Lung (tissue), 11 donors: ENCODE measurements at regions not wholly inside any gene's neighbourhood (a gene's known extent, or its start where the extent isn't known, plus 50 kb on each side); places are given as distances from the start of the nearest gene placed in this dataset.

Source experiments
- ATAC-seq: fragments of 200-7000 bp; cut with Tn5 transposase; one replicate; pipeline ENCODE4 v1.9.1; 2020; ENCODE audit warnings: moderate number of reproducible peaks; ENCODE audit not compliant: insufficient read depth, low FRiP score
- DNase-seq, 3 donors: peaks; one replicate each; pipeline ENCODE4 v3.0.0-alpha.2; 2013 to 2017
- H3K27ac ChIP-seq, 2 donors: one replicate each; pipeline ENCODE4 v1.5.1; 2013; ENCODE audit warnings: mild to moderate bottlenecking in 2 of 2, moderate library complexity in 2 of 2, control low read depth in 1 of 2, inconsistent platforms in 1 of 2, low read depth in 1 of 2, low read length in 1 of 2
- H3K27me3 ChIP-seq, 3 donors: one replicate each; pipeline ENCODE4 v1.5.1; 2013; ENCODE audit warnings: low read length in 2 of 3; ENCODE audit not compliant: control insufficient read depth in 3 of 3, insufficient read depth in 3 of 3
- H3K36me3 ChIP-seq, 4 donors: one replicate each; pipeline ENCODE4 v1.5.1; 2013; ENCODE audit warnings: low read length in 4 of 4, mild to moderate bottlenecking in 1 of 4, moderate library complexity in 1 of 4; ENCODE audit not compliant: control insufficient read depth in 4 of 4, insufficient read depth in 4 of 4
- H3K4me1 ChIP-seq, 5 donors: one replicate each; pipeline ENCODE4 v1.5.1; 2013; ENCODE audit warnings: low read length in 5 of 5, mild to moderate bottlenecking in 2 of 5, moderate library complexity in 1 of 5; ENCODE audit not compliant: control insufficient read depth in 5 of 5, insufficient read depth in 5 of 5
- H3K4me3 ChIP-seq: one replicate; pipeline ENCODE4 v1.5.1; 2013; ENCODE audit warnings: mild to moderate bottlenecking, control low read depth, moderate library complexity
- H3K9ac ChIP-seq, 2 donors: one replicate each; pipeline ENCODE4 v1.5.1; 2013; ENCODE audit warnings: low read length in 2 of 2, control low read depth in 1 of 2; ENCODE audit not compliant: insufficient read depth in 1 of 2
- H3K9me3 ChIP-seq, 4 donors: one replicate each; pipeline ENCODE4 v1.5.1; 2013; ENCODE audit warnings: low read length in 3 of 4, mild to moderate bottlenecking in 1 of 4, moderate library complexity in 1 of 4; ENCODE audit not compliant: control insufficient read depth in 4 of 4, insufficient read depth in 3 of 4
- WGBS, 2 donors: extraction: QIAGEN DNeasy Blood & Tissue Kit; methylation state at CpG; one replicate each; pipeline ENCODE4 v1.1.7; 2013; 5-methylcytosine and 5-hydroxymethylcytosine counted together
- TF ChIP-seq, protein P1 (sequence below): IDR thresholded peaks from 2 replicates; pipeline ENCODE4 v1.5.1; 2012; ENCODE audit warnings: mild to moderate bottlenecking; ENCODE audit errors: control extremely low read depth, extremely low read depth
- donor health status: control.
- donor health status: control.
- donor health status: Bipolar disorder and iron deficiency.
- donor health status: healthy.
- donor health status: DM: yes; HTN: yes; CAD: no.

GRCh38 chr2:45275242-45275805 is 266.1 kb upstream of the SIX2 start:
- Histone ChIP-seq H3K4me3 (no peak overlapping the region), H3K36me3 (no peaks in the 10 kb centered on the region), H3K4me1 (peaks cover 0 to 14% (median 0%) of the 10 kb centered on the region in 5 donors), H3K9ac (no peak overlapping the region), H3K27me3 (peaks cover 0 to 4% (median 0%) of the 10 kb centered on the region in 3 donors), H3K27ac (no peak overlapping the region), H3K9me3 (no peaks in the 10 kb centered on the region)
- DNase-seq = no peak
- WGBS, 2 donors = 84 to 91% methylated on average over 4 of the region's 4 CpGs
- TF ChIP-seq, protein P1, sequence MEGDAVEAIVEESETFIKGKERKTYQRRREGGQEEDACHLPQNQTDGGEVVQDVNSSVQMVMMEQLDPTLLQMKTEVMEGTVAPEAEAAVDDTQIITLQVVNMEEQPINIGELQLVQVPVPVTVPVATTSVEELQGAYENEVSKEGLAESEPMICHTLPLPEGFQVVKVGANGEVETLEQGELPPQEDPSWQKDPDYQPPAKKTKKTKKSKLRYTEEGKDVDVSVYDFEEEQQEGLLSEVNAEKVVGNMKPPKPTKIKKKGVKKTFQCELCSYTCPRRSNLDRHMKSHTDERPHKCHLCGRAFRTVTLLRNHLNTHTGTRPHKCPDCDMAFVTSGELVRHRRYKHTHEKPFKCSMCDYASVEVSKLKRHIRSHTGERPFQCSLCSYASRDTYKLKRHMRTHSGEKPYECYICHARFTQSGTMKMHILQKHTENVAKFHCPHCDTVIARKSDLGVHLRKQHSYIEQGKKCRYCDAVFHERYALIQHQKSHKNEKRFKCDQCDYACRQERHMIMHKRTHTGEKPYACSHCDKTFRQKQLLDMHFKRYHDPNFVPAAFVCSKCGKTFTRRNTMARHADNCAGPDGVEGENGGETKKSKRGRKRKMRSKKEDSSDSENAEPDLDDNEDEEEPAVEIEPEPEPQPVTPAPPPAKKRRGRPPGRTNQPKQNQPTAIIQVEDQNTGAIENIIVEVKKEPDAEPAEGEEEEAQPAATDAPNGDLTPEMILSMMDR = no peak
- ATAC-seq = no peak

DNA sequence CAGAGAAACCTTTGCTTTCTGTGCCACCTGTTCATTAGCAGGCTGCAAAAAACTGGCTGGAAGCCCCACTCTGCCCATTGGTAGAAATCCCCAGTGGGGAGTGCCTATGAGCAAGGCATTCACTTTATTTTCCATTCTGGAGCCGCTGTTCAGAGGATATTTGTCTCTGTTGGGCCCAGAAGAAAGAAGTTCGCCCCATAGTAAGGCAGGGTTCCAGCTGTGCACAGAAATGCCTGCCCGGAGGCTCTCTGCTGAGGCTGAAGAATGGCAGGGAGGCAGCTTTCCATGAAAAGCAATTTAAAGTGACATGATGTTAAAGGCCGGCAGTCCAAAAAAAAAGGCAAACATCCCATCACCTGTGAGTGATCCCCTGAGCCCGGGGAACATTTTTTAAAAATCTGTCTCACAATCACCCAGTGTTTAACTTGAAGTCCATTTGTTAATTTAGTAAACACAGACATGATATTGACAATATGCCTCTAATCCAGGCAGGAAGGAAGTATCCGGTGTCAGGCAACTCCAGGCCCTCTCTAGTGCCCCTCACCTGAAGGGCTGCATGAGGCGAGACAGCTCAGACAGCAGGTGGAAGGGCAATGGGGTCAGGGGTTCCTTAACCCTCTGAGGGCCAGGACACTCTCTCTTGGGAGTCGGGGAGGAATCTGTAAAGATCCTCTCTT is 265.1 kb upstream of the SIX2 start:
- DNase-seq (no peak), ATAC-seq (no peak)
- Histone ChIP-seq H3K36me3 (no peaks in the 10 kb centered on the region), H3K4me3 (no peak overlapping the region), H3K9ac (no peak overlapping the region), H3K27ac (no peak overlapping the region), H3K4me1 (peaks cover 0 to 14% (median 0%) of the 10 kb centered on the region in 5 donors), H3K27me3 (no peaks in the 10 kb centered on the region), H3K9me3 (no peaks in the 10 kb centered on the region)
- TF ChIP-seq, protein P1 = no peak
- WGBS, 2 donors = 59 to 76% methylated on average over 8 of the region's 8 CpGs

GRCh38 chr2:45273412-45274249 is 264.4 kb upstream of the SIX2 start:
- ATAC-seq (no peak), DNase-seq (no peak)
- TF ChIP-seq, protein P1 = no peak
- Histone ChIP-seq H3K27ac (no peak overlapping the region), H3K4me3 (no peak overlapping the region), H3K9ac (no peak overlapping the region), H3K9me3 (no peaks in the 10 kb centered on the region), H3K27me3 (no peaks in the 10 kb centered on the region), H3K36me3 (no peaks in the 10 kb centered on the region), H3K4me1 (peaks cover 0 to 15% (median 0%) of the 10 kb centered on the region in 5 donors)
- WGBS, 2 donors = 83 to 93% methylated on average over 3 of the region's 3 CpGs
